Jurkat, Clone E6-1 (cell line): ENCODE measurements at regions not wholly inside any gene's neighbourhood (a gene's known extent, or its start where the extent isn't known, plus 50 kb on each side); places are given as distances from the start of the nearest gene placed in this dataset.
A peak's percentile ranks its signal among the peaks of the same experiment; 100 is the strongest.
"Not testable (repeated sequence)": the region's sequence is repeated elsewhere in the genome, so short reads cannot be mapped to it uniquely, and the experiment has no call there.

Source experiments
- DNase-seq: peaks from one replicate; pipeline ENCODE4 v3.0.0-alpha.2; 2011; ENCODE audit warnings: low read depth, low spot score
- H3K4me3 ChIP-seq: 2 replicates; pipeline ENCODE4 v1.5.1; 2011; ENCODE audit warnings: mild to moderate bottlenecking, low read length, control low read depth, moderate library complexity

DNA sequence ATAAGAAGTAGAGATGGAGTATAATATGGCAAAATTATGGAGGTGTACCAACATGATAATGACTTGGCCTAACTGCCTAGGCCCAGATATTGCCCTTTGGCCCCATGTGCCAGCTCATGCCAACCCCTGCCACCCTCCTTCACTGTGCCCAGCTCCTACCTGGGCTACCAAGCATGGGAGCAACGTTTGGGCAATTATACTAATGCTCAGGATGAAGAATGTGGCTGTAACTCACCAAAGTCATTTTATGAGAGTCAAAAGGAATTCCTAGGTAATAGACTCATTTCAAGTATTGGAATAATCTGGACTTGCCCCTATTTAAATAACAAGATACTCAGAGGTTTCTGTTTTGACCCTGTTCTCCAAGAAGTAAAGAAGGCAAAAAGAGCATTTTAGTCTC is 240.2 kb upstream of the IL12A start:
- no peak overlapping the region for H3K4me3 ChIP-seq
- DNase-seq: no peak

DNA sequence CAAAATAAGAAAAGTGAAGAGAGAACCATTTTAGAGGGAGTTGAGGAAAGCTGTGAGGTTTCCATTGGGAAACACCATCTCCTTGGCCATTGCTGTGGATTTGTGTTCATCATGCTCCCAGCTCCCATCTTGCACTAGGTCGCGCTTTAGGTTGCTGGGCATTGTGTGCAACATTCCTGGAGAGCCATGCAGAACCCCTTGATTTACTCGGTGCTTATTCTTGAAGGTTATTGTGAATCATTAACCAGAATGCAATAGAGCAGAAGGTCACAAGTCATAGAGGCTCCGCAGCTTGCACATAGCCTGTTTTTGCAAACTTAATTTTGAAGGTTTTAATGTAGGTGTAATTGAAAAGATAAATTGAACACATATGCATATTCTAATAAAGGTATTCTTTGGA is 239.2 kb upstream of the IL12A start:
- DNase-seq: no peak
- no peak overlapping the region for H3K4me3 ChIP-seq

DNA sequence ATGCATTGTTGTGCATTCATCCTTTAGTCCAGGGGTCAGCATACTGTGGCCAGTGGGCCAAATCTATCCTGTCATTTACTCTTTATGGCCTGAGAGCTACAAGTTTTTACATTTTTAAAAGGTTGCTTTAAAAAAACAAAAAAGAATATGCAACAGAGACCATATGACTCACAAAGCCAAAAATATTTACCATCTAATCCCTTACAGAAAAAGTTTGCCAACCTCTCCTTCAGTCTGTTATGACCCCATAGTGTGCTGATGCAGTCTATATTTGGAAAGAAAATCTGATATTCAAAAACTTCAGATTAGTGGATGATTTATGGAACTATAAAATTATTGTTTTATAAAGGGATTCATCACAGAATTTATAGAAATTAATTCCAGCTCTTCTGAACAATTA is 237.5 kb upstream of the IL12A start:
- no peak for DNase-seq
- no peak overlapping the region for H3K4me3 ChIP-seq

DNA sequence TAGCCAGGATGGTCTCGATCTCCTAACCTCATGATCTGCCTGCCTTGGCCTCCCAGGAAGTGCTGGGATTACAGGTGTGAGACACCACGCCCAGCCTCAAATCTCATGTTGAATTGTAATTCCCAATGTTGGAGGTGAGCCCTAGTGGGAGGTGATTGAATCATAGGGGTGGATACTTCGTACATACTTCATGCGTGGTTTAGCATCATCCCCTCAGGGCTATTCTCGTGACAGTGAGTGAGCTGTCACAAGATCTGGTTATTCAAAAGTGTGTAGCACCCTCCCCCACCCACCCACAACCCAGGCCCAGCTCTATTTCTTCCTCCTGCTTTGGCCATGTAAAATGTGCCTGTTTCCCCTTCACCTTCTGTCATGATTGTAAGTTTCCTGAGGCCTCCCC is 236.9 kb upstream of the IL12A start:
- DNase-seq: no peak
- no peak overlapping the region for H3K4me3 ChIP-seq

DNA sequence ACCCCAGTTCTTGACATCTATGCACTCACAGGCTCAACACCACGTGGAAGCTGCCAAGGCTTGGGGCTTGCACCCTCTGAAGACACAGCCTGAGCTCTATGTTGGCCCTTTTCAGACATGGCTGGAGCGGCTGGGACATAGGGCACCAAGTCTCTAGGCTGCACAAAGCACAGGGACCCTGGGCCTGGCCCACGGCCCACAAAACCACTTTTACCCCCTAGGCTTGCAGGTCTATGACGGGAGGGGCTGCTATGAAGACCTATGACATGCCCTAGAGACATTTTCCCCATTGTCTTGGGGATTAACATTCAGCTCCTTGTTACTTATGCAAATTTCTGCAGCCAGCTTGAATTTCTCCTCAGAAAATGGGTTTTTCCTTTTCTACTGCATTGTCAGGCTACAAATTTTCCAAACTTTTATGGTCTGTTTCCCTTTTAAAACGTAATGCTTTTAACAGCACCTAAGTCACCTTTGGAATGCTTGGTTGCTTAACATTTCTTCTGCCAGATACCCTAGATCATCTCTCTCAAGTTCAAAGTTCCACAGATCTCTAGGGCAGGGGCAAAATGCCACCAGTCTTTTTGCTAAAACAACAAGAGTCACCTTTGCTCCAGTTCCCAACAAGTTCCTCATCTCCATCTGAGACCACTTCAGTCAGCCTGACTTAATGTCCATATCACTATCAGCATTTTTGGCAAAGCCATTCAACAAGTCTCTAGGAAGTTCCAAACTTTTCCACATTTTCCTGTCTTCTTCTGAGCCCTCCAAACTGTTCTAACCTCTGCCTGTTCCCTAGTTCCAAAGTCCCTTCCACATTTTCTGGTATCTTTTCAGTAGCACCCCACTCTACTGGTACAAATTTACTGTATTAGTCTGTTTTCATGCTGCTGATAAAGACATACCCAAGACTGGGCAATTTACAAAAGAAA is 232.1 kb upstream of the IL12A start:
- DNase-seq, H3K4me3 ChIP-seq: not testable (repeated sequence)

DNA sequence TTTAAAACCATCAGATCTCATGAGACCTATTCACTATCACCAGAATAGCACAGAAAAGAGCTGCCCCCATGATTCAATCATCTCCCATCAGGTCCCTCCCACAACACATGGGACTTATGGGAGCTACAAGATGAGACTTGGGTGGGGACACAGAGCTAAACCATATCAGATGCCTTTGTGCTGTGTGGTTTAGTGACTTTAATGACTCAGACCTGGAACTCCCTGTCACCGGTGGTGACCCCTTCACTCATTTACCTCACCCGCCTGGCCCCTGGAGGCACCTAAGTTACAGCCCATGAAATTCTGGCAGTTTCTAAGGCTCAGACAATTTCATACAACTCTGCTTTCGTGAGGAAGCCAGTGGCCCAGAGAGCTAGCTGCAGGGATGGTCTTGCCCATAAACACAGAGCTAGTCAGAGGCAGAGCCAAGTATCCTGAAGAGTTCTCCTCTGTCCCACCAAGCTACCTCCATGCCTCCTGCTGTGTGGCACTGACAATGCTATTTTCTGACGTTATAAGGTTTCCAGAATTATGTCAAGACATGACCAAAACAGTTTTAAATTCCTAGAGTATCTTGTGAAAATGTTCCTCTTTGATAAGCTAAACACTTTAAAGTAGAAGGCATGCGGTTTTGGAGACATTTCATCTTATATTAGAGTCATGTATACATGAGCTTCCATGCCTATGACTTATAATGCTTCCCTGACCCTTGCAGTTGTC is 231.1 kb upstream of the IL12A start:
- no peak overlapping the region for H3K4me3 ChIP-seq
- no peak for DNase-seq

DNA sequence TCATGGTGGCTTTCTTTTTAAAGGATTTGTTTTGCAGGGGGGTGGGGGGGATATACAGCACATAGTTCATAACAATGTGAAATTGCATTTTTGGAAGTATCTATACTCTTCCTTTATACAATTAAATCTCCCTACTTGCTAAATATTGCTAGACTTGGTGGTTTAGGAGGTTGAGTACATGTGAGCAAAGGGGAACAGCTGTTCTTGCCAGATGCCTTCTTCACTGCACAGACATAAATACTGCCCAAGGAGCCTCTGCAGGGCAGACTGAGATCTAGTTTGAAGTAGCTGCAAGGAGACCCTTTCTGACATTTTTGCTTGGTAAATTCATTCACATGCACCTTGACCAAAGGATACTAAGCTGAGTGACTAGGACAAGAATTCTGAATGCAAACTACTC is 228.6 kb upstream of the IL12A start:
- no peak overlapping the region for H3K4me3 ChIP-seq
- DNase-seq: no peak

DNA sequence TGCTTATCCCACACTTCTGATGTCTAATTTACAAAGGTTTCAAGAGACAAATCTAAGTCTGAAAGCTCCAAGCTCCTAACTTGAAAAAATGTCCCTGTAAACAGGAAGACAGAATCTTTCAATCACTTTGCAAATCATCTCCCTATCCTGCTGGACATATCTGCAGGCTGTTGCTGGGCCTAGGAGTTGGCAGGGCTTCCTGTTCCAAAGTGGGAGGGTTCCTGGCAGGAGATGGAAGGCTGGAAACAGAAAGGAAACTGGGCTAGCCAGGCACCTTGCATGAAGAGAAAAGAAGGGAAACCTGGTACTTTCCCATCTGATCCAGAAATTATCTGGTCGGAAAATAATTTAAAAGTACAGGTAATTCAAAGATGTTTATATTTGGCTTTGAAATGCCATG is 227.3 kb upstream of the IL12A start:
- no peak for DNase-seq
- H3K4me3 ChIP-seq: no peak overlapping the region

DNA sequence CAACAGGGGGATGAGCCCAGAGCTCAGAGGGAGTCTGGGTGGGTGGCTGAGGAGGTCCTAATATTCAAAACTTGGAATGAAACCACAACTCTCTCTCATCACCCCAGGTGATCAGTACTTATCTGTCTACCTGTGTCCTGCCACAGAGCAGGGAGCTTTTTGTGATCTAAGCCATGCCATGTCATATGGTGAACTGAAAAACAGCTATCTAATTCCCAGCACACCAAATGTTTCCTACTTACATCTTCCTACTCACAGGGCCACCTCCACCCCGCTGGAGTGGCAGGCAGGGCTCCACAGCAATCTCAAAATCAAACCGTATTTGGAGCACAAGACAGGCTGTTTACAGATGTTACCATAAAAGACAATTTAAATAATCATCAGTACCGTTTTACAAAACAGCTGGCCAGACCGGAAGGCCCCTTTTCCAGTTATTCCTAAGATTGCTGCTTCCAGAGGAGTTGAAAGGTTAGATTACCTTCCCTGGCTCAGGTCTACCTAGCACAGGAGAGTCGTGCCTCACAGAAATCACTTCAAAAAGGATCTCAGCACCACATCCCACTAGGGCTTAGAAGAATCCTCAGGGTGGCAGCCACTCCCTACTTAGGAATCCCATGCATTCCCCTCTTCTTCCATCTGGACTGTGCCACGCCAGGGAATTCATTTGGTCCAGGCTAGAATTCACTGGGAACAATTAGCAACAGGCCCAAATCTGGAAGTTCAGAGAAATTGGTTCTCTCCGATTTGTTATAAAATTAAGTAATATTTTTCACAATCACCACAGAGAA is 226.6 kb upstream of the IL12A start:
- no peak overlapping the region for H3K4me3 ChIP-seq
- no peak for DNase-seq

DNA sequence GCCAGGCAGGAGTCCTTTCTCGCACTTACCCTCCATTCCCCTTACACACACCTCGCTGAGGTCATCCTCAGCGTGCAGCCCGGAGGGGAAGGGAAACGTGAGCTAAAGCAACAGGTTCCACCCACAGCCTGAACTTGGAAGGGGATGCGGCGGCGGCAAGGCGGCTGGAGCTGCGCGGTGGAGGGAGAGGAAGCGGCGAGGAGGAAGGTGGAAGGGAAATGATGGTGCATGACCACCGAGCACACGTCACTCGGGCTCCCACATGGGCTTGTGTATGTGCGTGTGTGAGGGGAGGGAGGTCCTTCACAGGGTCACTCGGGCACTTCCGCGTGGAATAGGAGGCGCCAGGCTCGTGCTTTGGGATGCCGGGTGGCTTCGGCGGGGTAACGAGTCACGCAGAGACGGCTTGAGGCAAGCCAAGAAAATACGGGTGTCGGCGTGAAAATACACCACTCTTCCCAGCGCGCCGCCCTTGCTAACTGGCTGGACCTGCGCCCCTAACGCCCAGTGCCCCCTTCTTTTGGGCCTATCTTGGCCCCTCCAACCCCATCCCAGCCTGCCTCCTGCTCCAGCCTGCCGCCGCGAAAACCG is 225.5 kb upstream of the IL12A start:
- peak overlapping the region; percentile 64 for H3K4me3 ChIP-seq
- peak; percentile 35 for DNase-seq

DNA sequence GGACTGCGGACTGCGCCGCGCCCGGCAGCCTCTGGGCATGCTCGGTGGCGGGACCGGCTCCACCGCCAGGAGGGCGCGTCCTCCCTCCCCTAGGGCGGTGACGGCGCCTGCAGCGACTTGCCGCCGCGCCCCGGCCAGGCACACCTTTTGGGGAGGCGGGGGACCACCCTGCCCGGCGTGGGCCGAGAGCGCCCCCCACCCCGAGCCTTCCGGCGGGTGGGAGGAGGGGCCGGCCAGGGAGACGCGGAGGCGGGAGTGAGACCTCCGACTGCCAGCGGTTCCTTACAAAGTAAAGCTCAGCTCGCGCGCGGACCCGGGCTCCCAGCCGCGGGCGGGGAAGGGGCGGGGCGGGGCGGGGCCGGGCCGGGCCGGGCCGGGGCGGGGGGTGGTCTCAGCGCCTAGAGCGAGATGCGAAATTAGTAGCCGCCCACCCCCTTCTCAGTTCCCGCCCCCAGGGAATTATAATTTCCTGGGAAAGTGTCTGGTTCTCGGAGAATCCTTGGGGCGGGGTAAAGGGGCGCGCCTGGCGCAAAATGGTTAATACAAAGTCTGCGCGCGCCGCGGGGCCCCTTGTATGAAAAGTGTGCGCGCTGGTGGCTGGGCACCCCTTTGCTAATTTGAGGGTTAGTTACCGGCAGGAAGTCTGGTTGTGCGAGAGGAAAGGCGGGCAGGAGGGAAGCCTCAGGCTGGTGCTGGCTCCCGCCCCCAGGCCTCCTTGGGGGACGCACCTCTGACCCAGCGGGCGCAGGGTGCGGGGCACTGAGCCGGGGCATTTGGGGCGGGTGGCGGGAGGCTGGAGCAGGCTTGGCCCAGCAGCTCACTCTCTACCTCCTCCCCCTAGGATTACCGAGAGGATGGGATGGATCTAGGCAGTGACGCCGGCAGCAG is 224.8 kb upstream of the IL12A start:
- H3K4me3 ChIP-seq: peak overlapping the region; percentile 64

DNA sequence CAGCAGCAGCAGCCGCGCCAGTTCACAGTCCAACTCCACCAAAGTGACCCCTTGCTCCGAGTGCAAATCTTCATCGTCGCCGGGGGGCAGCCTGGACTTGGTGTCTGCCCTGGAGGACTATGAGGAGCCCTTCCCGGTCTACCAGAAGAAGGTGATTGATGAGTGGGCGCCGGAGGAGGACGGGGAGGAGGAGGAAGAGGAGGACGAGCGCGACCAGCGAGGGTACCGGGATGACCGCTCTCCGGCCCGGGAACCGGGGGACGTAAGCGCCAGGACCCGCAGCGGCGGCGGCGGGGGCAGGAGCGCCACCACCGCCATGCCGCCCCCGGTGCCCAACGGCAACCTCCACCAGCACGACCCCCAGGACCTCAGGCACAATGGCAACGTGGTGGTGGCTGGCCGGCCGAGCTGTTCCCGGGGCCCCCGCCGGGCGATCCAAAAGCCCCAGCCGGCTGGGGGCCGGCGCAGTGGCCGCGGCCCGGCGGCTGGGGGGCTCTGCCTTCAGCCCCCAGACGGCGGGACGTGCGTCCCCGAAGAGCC is 224.1 kb upstream of the IL12A start:
- DNase-seq: no peak
- H3K4me3 ChIP-seq: peak overlapping the region; percentile 64

More for the DNA sequence above, 224.8 kb upstream of the IL12A start:
- DNase-seq: peak; percentile 37

DNA sequence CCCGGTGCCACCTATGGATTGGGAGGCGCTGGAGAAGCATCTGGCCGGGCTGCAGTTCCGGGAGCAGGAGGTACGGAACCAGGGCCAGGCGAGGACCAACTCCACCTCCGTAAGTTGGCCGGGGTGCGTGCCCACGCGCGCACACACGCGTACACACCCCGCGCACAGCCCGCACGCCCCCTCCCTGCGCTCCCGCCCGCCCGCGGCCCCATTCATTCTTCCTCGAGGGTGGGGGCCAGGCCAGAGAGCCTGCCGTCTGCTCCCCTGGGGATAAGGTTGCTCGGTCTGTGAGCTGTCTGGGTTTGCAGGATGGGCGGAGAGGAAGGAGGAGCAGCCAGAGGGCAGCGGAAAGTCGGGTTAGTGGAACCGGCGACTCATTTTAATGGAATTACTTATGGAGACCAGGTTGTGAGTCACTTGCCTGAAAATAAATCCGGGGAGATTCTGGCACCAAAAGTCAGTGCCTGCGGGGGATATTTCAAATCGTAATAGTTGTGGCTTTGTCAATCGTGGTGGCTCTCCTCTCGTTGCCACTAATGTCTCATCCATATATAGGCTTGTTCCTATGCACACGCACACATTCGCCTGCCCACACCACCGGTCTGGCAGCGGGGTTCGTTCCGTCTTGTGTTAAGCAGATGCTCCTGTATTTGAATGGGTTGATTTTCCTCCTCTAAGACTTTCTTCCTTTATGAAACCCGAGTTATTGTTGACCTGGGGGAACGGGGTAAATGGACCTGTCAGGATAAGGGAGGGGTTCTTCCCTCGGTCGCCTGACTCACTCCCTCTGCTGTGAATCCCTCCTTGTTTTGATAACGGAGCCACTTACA is 223.4 kb upstream of the IL12A start:
- no peak overlapping the region; the same call in 1 of the 2 replicates for H3K4me3 ChIP-seq
- DNase-seq: no peak

DNA sequence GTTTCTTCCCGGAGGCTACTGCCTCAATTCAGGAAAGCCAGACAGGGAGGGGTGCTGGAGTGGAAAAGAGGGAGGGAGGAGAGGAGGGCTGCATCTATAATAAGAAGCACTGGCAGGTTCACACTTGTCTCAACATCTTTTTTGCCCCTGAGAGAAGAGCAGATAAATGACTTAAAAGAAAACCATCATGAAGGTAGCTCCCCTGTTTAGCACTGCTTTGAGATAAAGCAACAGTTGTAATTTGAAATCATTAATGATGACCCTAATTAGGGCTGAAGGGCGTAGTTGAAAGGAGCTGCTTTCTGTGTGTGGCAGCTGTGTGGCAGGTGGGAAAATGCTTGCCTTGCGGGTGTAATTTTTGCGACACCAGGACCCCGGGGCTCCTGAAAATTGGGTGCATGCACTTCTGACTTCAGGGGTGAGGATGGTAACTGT is 222.8 kb upstream of the IL12A start:
- no peak for DNase-seq
- no peak overlapping the region for H3K4me3 ChIP-seq

DNA sequence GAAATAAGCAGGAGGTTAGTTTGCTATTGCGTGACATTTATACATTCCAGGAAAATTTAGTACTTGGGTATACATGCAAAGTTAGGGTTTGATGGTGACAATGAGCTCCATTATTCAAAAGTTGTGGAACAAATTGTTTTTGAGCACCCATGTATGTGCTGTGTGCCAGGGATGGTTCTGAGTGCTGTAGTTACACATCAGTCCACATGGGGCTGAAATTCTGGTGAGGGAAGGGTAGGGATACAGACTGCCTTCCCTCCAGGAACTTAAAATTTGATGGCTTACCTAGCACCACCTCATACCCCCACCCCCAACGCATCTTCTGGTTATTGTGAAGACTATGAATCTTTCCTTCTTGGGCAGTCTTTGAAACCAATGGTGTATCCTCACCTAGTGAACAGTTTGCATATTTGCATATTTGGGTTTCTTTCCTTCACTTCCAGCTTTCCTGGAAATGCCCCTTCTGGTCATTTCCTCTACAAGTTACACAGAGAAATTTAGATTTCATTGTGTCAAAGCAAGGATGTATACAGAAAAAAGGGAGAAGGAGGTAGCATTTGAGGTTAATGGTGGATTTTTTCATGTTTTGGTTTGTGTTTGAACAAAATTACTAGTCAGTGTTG is 222.0 kb upstream of the IL12A start:
- peak; percentile 10 for DNase-seq
- H3K4me3 ChIP-seq: no peak overlapping the region

DNA sequence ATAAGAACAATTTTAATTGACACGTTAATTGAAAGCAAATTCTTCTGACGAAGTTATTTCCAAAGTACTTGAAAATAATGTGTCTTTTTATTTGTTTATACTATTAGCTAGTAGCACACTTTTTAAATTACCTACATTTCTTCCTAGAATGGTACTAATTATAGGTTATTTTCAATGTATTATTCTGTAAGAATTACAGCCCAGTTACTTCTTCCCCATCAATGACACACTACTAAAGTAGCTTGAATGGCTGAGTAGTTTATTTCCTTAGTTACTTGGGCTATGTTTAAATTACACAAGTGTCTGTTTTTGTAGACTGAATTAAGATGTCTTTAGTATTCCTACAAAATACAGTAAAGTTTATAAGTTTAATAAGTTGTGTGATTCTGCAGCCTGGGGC is 217.6 kb upstream of the IL12A start:
- no peak for DNase-seq
- H3K4me3 ChIP-seq: no peak overlapping the region
